ENCODE measurements at regions not wholly inside any gene's neighbourhood (a gene's known extent, or its start where the extent isn't known, plus 50 kb on each side); places are given as distances from the start of the nearest gene placed in this dataset.

- Histone ChIP-seq H3K4ac (ENCODE audit: low read length) (no peak overlapping the region), H3K79me1 (ENCODE audit: low read depth, low read length) (no peaks in the 10 kb centered on the region), H2BK12ac (ENCODE audit: low read length) (no peak overlapping the region), H4K8ac (ENCODE audit: low read depth, low read length) (no peak overlapping the region), H2AK5ac (ENCODE audit: low read depth, low read length) (no peak overlapping the region), H3K18ac (ENCODE audit: low read length) (no peak overlapping the region), H4K91ac (ENCODE audit: low read depth, low read length, poor library complexity) (no peak overlapping the region), H3K9me3 (replicated peaks in 1 of 2; ENCODE audit: control insufficient read depth in 2 of 2, insufficient read depth in 1 of 2, low read depth in 1 of 2, low read length in 2 of 2) (peaks cover 0 to 5% of the 10 kb centered on the region in 2 donors), H2AFZ (ENCODE audit: low read length) (no peak overlapping the region), H3K4me1 (ENCODE audit: control insufficient read depth in 2 of 2, insufficient read depth in 1 of 2, low read depth in 1 of 2, low read length in 2 of 2) (no peaks in the 10 kb centered on the region), H3K9ac (ENCODE audit: low read depth, low read length, poor library complexity) (no peak overlapping the region), H3K4me3 (ENCODE audit: low read length in 2 of 2) (no peak overlapping the region), H3K14ac (ENCODE audit: low read length) (no peak overlapping the region), H3K4me2 (ENCODE audit: insufficient read depth, low read length, poor library complexity, severe bottlenecking) (no peak overlapping the region), H2BK5ac (ENCODE audit: low read length) (no peak overlapping the region), H3K36me3 (replicated peaks in 1 of 2; ENCODE audit: control insufficient read depth in 2 of 2, insufficient read depth in 2 of 2, low read length in 2 of 2) (peaks cover 0 to 41% of the 10 kb centered on the region in 2 donors), H3K23ac (ENCODE audit: low read depth, low read length, poor library complexity) (no peak overlapping the region), H2BK120ac (ENCODE audit: low read depth, low read length) (no peak overlapping the region), H2BK15ac (ENCODE audit: low read length) (no peak overlapping the region), H3K27ac (replicated peaks; ENCODE audit: low read length) (no peak overlapping the region), H3K27me3 (ENCODE audit: control insufficient read depth in 3 of 3, insufficient read depth in 3 of 3, low read depth in 1 of 3, low read length in 3 of 3) (no peaks in the 10 kb centered on the region)
- no CpG with 5 or more reads among the region's 1 CpG for WGBS, 2 donors (ENCODE audit: extremely low coverage in 2 of 2, insufficient read length in 2 of 2, insufficient replicate concordance in 1 of 2)
- no peak for DNase-seq (ENCODE audit: low spot score)
These were observed 170.7 kb downstream of the CYB561 start for GRCh38 chr17:63275318-63275970.

- H3K79me1 ChIP-seq (ENCODE audit: low read depth, low read length): no peaks in the 10 kb centered on the region
- H3K4me1 ChIP-seq (ENCODE audit: control insufficient read depth in 2 of 2, insufficient read depth in 1 of 2, low read depth in 1 of 2, low read length in 2 of 2): no peaks in the 10 kb centered on the region
- no peak for DNase-seq (ENCODE audit: low spot score)
- H4K8ac ChIP-seq (ENCODE audit: low read depth, low read length): no peak overlapping the region
- H3K9me3 ChIP-seq (replicated peaks in 1 of 2; ENCODE audit: control insufficient read depth in 2 of 2, insufficient read depth in 1 of 2, low read depth in 1 of 2, low read length in 2 of 2): peaks cover 0 to 5% of the 10 kb centered on the region in 2 donors
- no peak overlapping the region for H3K9ac ChIP-seq (ENCODE audit: low read depth, low read length, poor library complexity)
- H2BK12ac ChIP-seq (ENCODE audit: low read length): no peak overlapping the region
- H2AK5ac ChIP-seq (ENCODE audit: low read depth, low read length): no peak overlapping the region
- H4K91ac ChIP-seq (ENCODE audit: low read depth, low read length, poor library complexity): no peak overlapping the region
- no peak overlapping the region for H3K4me2 ChIP-seq (ENCODE audit: insufficient read depth, low read length, poor library complexity, severe bottlenecking)
- H3K4ac ChIP-seq (ENCODE audit: low read length): no peak overlapping the region
- H2BK120ac ChIP-seq (ENCODE audit: low read depth, low read length): no peak overlapping the region
- WGBS, 2 donors (ENCODE audit: extremely low coverage in 2 of 2, insufficient read length in 2 of 2, insufficient replicate concordance in 1 of 2): no CpG with 5 or more reads among the region's 2 CpGs
- H3K27ac ChIP-seq (replicated peaks; ENCODE audit: low read length): no peak overlapping the region
- H2BK5ac ChIP-seq (ENCODE audit: low read length): no peak overlapping the region
- no peak overlapping the region for H3K14ac ChIP-seq (ENCODE audit: low read length)
- no peak overlapping the region for H2AFZ ChIP-seq (ENCODE audit: low read length)
- no peaks in the 10 kb centered on the region for H3K27me3 ChIP-seq (ENCODE audit: control insufficient read depth in 3 of 3, insufficient read depth in 3 of 3, low read depth in 1 of 3, low read length in 3 of 3)
- no peak overlapping the region for H3K23ac ChIP-seq (ENCODE audit: low read depth, low read length, poor library complexity)
- no peak overlapping the region for H3K18ac ChIP-seq (ENCODE audit: low read length)
- H2BK15ac ChIP-seq (ENCODE audit: low read length): no peak overlapping the region
- H3K4me3 ChIP-seq (ENCODE audit: low read length in 2 of 2): no peak overlapping the region
- H3K36me3 ChIP-seq (replicated peaks in 1 of 2; ENCODE audit: control insufficient read depth in 2 of 2, insufficient read depth in 2 of 2, low read length in 2 of 2): peaks cover 0 to 34% of the 10 kb centered on the region in 2 donors
These were observed 169.9 kb downstream of the CYB561 start for GRCh38 chr17:63275971-63276745.

GRCh38 chr17:63276821-63277220, 169.3 kb downstream of the CYB561 start:
- Histone ChIP-seq H3K14ac (ENCODE audit: low read length) (no peak overlapping the region), H3K4me2 (ENCODE audit: insufficient read depth, low read length, poor library complexity, severe bottlenecking) (no peak overlapping the region), H3K27me3 (ENCODE audit: control insufficient read depth in 3 of 3, insufficient read depth in 3 of 3, low read depth in 1 of 3, low read length in 3 of 3) (no peaks in the 10 kb centered on the region), H4K8ac (ENCODE audit: low read depth, low read length) (no peak overlapping the region), H3K9ac (ENCODE audit: low read depth, low read length, poor library complexity) (no peak overlapping the region), H3K4me3 (ENCODE audit: low read length in 2 of 2) (no peak overlapping the region), H2BK120ac (ENCODE audit: low read depth, low read length) (no peak overlapping the region), H2AFZ (ENCODE audit: low read length) (no peak overlapping the region), H2BK15ac (ENCODE audit: low read length) (no peak overlapping the region), H3K27ac (replicated peaks; ENCODE audit: low read length) (no peak overlapping the region), H3K18ac (ENCODE audit: low read length) (no peak overlapping the region), H3K79me1 (ENCODE audit: low read depth, low read length) (no peaks in the 10 kb centered on the region), H3K36me3 (replicated peaks in 1 of 2; ENCODE audit: control insufficient read depth in 2 of 2, insufficient read depth in 2 of 2, low read length in 2 of 2) (peaks cover 0 to 35% of the 10 kb centered on the region in 2 donors), H3K4ac (ENCODE audit: low read length) (no peak overlapping the region), H3K23ac (ENCODE audit: low read depth, low read length, poor library complexity) (no peak overlapping the region), H2BK5ac (ENCODE audit: low read length) (no peak overlapping the region), H2AK5ac (ENCODE audit: low read depth, low read length) (no peak overlapping the region), H4K91ac (ENCODE audit: low read depth, low read length, poor library complexity) (no peak overlapping the region), H3K4me1 (ENCODE audit: control insufficient read depth in 2 of 2, insufficient read depth in 1 of 2, low read depth in 1 of 2, low read length in 2 of 2) (no peaks in the 10 kb centered on the region), H3K9me3 (replicated peaks in 1 of 2; ENCODE audit: control insufficient read depth in 2 of 2, insufficient read depth in 1 of 2, low read depth in 1 of 2, low read length in 2 of 2) (peaks cover 0 to 7% of the 10 kb centered on the region in 2 donors), H2BK12ac (ENCODE audit: low read length) (no peak overlapping the region)
- WGBS, 2 donors (ENCODE audit: extremely low coverage in 2 of 2, insufficient read length in 2 of 2, insufficient replicate concordance in 1 of 2): no CpG with 5 or more reads among the region's 3 CpGs
- DNase-seq (ENCODE audit: low spot score): no peak

GRCh38 chr17:63277629-63278028, 168.5 kb downstream of the CYB561 start:
- no CpG with 5 or more reads among the region's 3 CpGs for WGBS, 2 donors (ENCODE audit: extremely low coverage in 2 of 2, insufficient read length in 2 of 2, insufficient replicate concordance in 1 of 2)
- H2BK120ac ChIP-seq (ENCODE audit: low read depth, low read length): no peak overlapping the region
- no peak overlapping the region for H3K4ac ChIP-seq (ENCODE audit: low read length)
- peaks cover 0 to 37% of the 10 kb centered on the region in 2 donors for H3K36me3 ChIP-seq (replicated peaks in 1 of 2; ENCODE audit: control insufficient read depth in 2 of 2, insufficient read depth in 2 of 2, low read length in 2 of 2)
- H2BK12ac ChIP-seq (ENCODE audit: low read length): no peak overlapping the region
- no peak overlapping the region for H3K18ac ChIP-seq (ENCODE audit: low read length)
- H3K4me2 ChIP-seq (ENCODE audit: insufficient read depth, low read length, poor library complexity, severe bottlenecking): no peak overlapping the region
- H2AK5ac ChIP-seq (ENCODE audit: low read depth, low read length): no peak overlapping the region
- H2AFZ ChIP-seq (ENCODE audit: low read length): no peak overlapping the region
- no peak overlapping the region for H3K27ac ChIP-seq (replicated peaks; ENCODE audit: low read length)
- H3K27me3 ChIP-seq (ENCODE audit: control insufficient read depth in 3 of 3, insufficient read depth in 3 of 3, low read depth in 1 of 3, low read length in 3 of 3): no peaks in the 10 kb centered on the region
- H3K9me3 ChIP-seq (replicated peaks in 1 of 2; ENCODE audit: control insufficient read depth in 2 of 2, insufficient read depth in 1 of 2, low read depth in 1 of 2, low read length in 2 of 2): peaks cover 0 to 10% of the 10 kb centered on the region in 2 donors
- H2BK15ac ChIP-seq (ENCODE audit: low read length): no peak overlapping the region
- no peak overlapping the region for H3K4me3 ChIP-seq (ENCODE audit: low read length in 2 of 2)
- no peak overlapping the region for H4K91ac ChIP-seq (ENCODE audit: low read depth, low read length, poor library complexity)
- no peak overlapping the region for H2BK5ac ChIP-seq (ENCODE audit: low read length)
- H3K4me1 ChIP-seq (ENCODE audit: control insufficient read depth in 2 of 2, insufficient read depth in 1 of 2, low read depth in 1 of 2, low read length in 2 of 2): no peaks in the 10 kb centered on the region
- DNase-seq (ENCODE audit: low spot score): no peak
- no peak overlapping the region for H3K9ac ChIP-seq (ENCODE audit: low read depth, low read length, poor library complexity)
- no peak overlapping the region for H3K23ac ChIP-seq (ENCODE audit: low read depth, low read length, poor library complexity)
- no peaks in the 10 kb centered on the region for H3K79me1 ChIP-seq (ENCODE audit: low read depth, low read length)
- H4K8ac ChIP-seq (ENCODE audit: low read depth, low read length): no peak overlapping the region
- H3K14ac ChIP-seq (ENCODE audit: low read length): no peak overlapping the region

Data from neuronal stem cell (in vitro differentiated cells).